ENCODE measurements at regions not wholly inside any gene's neighbourhood (a gene's known extent, or its start where the extent isn't known, plus 50 kb on each side); places are given as distances from the start of the nearest gene placed in this dataset.

DNA sequence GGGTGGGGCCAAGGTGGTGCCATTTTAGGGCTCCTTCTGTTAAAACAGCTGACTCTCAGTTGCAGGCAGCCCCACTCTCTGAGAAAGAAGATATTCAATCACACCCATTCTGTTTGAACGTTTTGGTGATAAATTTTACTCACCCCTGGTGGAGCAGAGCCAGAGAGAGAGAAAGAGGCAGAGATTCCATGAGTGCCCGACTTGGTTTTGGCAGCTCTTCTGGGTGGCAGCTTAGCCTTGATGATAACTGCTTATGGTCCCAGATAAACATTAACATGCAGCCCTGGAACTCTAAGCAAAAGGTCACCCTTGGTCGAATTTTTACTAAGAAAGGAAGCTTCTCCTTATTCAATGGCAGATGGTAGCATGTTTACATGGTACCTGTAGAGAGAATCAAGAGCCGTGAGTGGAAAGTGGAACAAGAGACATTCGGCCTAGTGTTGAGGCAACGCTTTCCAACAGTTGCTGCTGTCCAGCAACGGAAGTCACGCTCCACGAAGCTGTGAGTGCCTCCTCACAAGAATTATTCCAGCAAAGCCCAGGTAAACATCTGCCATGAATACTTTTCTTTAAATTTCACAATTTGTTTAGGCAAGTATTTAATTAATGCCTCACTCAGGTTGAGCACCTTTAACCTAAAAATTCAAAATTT is 530.6 kb upstream of the ROBO2 start (continued):
- TF ChIP-seq, protein P1, sequence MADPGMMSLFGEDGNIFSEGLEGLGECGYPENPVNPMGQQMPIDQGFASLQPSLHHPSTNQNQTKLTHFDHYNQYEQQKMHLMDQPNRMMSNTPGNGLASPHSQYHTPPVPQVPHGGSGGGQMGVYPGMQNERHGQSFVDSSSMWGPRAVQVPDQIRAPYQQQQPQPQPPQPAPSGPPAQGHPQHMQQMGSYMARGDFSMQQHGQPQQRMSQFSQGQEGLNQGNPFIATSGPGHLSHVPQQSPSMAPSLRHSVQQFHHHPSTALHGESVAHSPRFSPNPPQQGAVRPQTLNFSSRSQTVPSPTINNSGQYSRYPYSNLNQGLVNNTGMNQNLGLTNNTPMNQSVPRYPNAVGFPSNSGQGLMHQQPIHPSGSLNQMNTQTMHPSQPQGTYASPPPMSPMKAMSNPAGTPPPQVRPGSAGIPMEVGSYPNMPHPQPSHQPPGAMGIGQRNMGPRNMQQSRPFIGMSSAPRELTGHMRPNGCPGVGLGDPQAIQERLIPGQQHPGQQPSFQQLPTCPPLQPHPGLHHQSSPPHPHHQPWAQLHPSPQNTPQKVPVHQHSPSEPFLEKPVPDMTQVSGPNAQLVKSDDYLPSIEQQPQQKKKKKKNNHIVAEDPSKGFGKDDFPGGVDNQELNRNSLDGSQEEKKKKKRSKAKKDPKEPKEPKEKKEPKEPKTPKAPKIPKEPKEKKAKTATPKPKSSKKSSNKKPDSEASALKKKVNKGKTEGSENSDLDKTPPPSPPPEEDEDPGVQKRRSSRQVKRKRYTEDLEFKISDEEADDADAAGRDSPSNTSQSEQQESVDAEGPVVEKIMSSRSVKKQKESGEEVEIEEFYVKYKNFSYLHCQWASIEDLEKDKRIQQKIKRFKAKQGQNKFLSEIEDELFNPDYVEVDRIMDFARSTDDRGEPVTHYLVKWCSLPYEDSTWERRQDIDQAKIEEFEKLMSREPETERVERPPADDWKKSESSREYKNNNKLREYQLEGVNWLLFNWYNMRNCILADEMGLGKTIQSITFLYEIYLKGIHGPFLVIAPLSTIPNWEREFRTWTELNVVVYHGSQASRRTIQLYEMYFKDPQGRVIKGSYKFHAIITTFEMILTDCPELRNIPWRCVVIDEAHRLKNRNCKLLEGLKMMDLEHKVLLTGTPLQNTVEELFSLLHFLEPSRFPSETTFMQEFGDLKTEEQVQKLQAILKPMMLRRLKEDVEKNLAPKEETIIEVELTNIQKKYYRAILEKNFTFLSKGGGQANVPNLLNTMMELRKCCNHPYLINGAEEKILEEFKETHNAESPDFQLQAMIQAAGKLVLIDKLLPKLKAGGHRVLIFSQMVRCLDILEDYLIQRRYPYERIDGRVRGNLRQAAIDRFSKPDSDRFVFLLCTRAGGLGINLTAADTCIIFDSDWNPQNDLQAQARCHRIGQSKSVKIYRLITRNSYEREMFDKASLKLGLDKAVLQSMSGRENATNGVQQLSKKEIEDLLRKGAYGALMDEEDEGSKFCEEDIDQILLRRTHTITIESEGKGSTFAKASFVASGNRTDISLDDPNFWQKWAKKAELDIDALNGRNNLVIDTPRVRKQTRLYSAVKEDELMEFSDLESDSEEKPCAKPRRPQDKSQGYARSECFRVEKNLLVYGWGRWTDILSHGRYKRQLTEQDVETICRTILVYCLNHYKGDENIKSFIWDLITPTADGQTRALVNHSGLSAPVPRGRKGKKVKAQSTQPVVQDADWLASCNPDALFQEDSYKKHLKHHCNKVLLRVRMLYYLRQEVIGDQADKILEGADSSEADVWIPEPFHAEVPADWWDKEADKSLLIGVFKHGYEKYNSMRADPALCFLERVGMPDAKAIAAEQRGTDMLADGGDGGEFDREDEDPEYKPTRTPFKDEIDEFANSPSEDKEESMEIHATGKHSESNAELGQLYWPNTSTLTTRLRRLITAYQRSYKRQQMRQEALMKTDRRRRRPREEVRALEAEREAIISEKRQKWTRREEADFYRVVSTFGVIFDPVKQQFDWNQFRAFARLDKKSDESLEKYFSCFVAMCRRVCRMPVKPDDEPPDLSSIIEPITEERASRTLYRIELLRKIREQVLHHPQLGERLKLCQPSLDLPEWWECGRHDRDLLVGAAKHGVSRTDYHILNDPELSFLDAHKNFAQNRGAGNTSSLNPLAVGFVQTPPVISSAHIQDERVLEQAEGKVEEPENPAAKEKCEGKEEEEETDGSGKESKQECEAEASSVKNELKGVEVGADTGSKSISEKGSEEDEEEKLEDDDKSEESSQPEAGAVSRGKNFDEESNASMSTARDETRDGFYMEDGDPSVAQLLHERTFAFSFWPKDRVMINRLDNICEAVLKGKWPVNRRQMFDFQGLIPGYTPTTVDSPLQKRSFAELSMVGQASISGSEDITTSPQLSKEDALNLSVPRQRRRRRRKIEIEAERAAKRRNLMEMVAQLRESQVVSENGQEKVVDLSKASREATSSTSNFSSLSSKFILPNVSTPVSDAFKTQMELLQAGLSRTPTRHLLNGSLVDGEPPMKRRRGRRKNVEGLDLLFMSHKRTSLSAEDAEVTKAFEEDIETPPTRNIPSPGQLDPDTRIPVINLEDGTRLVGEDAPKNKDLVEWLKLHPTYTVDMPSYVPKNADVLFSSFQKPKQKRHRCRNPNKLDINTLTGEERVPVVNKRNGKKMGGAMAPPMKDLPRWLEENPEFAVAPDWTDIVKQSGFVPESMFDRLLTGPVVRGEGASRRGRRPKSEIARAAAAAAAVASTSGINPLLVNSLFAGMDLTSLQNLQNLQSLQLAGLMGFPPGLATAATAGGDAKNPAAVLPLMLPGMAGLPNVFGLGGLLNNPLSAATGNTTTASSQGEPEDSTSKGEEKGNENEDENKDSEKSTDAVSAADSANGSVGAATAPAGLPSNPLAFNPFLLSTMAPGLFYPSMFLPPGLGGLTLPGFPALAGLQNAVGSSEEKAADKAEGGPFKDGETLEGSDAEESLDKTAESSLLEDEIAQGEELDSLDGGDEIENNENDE (IDR thresholded peaks at IDR 0.05; ENCODE audit: insufficient replicate concordance, low read length): no peak
- TF ChIP-seq TAF1 (IDR thresholded peaks at IDR 0.05; ENCODE audit: low read depth, low read length): no peak

All from H1 (cell line).